ENCODE measurements at regions not wholly inside any gene's neighbourhood (a gene's known extent, or its start where the extent isn't known, plus 50 kb on each side); places are given as distances from the start of the nearest gene placed in this dataset.

- TF ChIP-seq, protein P1, sequence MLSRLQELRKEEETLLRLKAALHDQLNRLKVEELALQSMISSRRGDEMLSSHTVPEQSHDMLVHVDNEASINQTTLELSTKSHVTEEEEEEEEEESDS (CRISPR knock-in tag; IDR thresholded peaks at IDR 0.05; ENCODE audit: borderline replicate concordance): no peak
- TF ChIP-seq, protein P2, sequence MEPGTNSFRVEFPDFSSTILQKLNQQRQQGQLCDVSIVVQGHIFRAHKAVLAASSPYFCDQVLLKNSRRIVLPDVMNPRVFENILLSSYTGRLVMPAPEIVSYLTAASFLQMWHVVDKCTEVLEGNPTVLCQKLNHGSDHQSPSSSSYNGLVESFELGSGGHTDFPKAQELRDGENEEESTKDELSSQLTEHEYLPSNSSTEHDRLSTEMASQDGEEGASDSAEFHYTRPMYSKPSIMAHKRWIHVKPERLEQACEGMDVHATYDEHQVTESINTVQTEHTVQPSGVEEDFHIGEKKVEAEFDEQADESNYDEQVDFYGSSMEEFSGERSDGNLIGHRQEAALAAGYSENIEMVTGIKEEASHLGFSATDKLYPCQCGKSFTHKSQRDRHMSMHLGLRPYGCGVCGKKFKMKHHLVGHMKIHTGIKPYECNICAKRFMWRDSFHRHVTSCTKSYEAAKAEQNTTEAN (CRISPR knock-in tag; conservative IDR thresholded peaks at IDR 0.05): no peak
- TF ChIP-seq, protein P3, sequence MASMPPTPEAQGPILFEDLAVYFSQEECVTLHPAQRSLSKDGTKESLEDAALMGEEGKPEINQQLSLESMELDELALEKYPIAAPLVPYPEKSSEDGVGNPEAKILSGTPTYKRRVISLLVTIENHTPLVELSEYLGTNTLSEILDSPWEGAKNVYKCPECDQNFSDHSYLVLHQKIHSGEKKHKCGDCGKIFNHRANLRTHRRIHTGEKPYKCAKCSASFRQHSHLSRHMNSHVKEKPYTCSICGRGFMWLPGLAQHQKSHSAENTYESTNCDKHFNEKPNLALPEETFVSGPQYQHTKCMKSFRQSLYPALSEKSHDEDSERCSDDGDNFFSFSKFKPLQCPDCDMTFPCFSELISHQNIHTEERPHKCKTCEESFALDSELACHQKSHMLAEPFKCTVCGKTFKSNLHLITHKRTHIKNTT (CRISPR knock-in tag; IDR thresholded peaks at IDR 0.05): no peak
- TF ChIP-seq PCBP2 (optimal IDR thresholded peaks at IDR 0.05; ENCODE audit: low read depth, low read length, poor library complexity, severe bottlenecking): no peak
- TF ChIP-seq SRY (CRISPR knock-in tag; IDR thresholded peaks at IDR 0.05): no peak
- no peak for TF ChIP-seq HMGXB3 (CRISPR knock-in tag; IDR thresholded peaks at IDR 0.05; ENCODE audit: borderline replicate concordance)
- TF ChIP-seq U2AF1 (optimal IDR thresholded peaks at IDR 0.05; ENCODE audit: low read depth, low read length): no peak
- TF ChIP-seq MAFK (conservative IDR thresholded peaks at IDR 0.05 in 1 of 2, IDR thresholded peaks at IDR 0.05 in 1 of 2; ENCODE audit: low read length in 2 of 2): no peak
- no peak for TF ChIP-seq ZFP36L1 (CRISPR knock-in tag; IDR thresholded peaks at IDR 0.05)
- no peak for TF ChIP-seq REL (CRISPR knock-in tag; conservative IDR thresholded peaks at IDR 0.05)
- TF ChIP-seq ATAD3A (CRISPR knock-in tag; IDR thresholded peaks at IDR 0.05): no peak
- no peaks in the 10 kb centered on the region for H3K79me2 ChIP-seq (ENCODE audit: insufficient read depth, low read length)
- H3K4me2 ChIP-seq (ENCODE audit: low read depth, low read length): no peak overlapping the region
- ChIA-PET POLR2A (no interaction called here), CTCF (ENCODE audit: low intra/inter-chr PET ratio, low total read pairs) (no interaction called here)
- ATAC-seq: no peak
- H3K4me1 ChIP-seq (ENCODE audit: insufficient read depth, low read length): no peaks in the 10 kb centered on the region
- no peaks in the 10 kb centered on the region for H3K36me3 ChIP-seq (replicated peaks in 1 of 2; ENCODE audit: control insufficient read depth in 1 of 2, insufficient read depth in 2 of 2, low read length in 2 of 2)
- H3K9me3 ChIP-seq (ENCODE audit: low read length): no peaks in the 10 kb centered on the region
- no peak overlapping the region for H3K27ac ChIP-seq (ENCODE audit: extremely low read length, insufficient read depth, low read length)
- H2AFZ ChIP-seq (ENCODE audit: low read length): no peak overlapping the region
- FAIRE-seq: no peak
- in situ Hi-C loops (cut with HindIII; ENCODE audit: extremely low pct_ligation_motif_present, low pct_unique_long_range_greater_than_20kb) (no loop called here), intact Hi-C loops (cut with micrococcal nuclease; ENCODE audit: unreplicated experiment) (no loop called here)
- WGBS (ENCODE audit: low lambda C conversion rate): 0% methylated on average over 1 of the region's 1 CpG
- no peak overlapping the region for H3K9ac ChIP-seq (ENCODE audit: insufficient read depth, low read depth, low read length)
- no peaks in the 10 kb centered on the region for H4K20me1 ChIP-seq (ENCODE audit: insufficient read depth, low read length)
- 0 out of 5 replicates have a peak, but pooled peaks cover 0 to under 1% of the 10 kb centered on the region in 2 experiments for H3K27me3 ChIP-seq (ENCODE audit: control insufficient read depth in 1 of 2, insufficient read depth in 2 of 2, low read length in 2 of 2)
- no TSS peak for BruUV-seq (replicated peaks)
- no peak for DNase-seq (ENCODE audit: low spot score)
- H3K4me3 ChIP-seq (replicated peaks in 1 of 3; ENCODE audit: insufficient read depth in 1 of 3, low read depth in 2 of 3, low read length in 3 of 3): no peak overlapping the region
Observed at GRCh38 chr4:142927721-142928120, 81.6 kb upstream of the INPP4B start.
